GM18951 (cell line): ENCODE measurements at regions not wholly inside any gene's neighbourhood (a gene's known extent, or its start where the extent isn't known, plus 50 kb on each side); places are given as distances from the start of the nearest gene placed in this dataset.

ENCODE experiments used
- POLR2A ChIP-seq: IDR thresholded peaks from 4 replicates; pipeline ENCODE4 v1.6.1; 2011; ENCODE audit warnings: mild to moderate bottlenecking; ENCODE audit not compliant: insufficient read length, insufficient read depth; ENCODE audit errors: extremely low read depth
- in situ Hi-C: fragments of 300-500 bp; cut with MboI; formaldehyde crosslinking; loops from one replicate; pipeline ENCODE4 v1.12.0; 2022; ENCODE audit warnings: low sequenced_read_pairs, mixed read lengths, inconsistent platforms; ENCODE audit not compliant: unreplicated experiment

DNA sequence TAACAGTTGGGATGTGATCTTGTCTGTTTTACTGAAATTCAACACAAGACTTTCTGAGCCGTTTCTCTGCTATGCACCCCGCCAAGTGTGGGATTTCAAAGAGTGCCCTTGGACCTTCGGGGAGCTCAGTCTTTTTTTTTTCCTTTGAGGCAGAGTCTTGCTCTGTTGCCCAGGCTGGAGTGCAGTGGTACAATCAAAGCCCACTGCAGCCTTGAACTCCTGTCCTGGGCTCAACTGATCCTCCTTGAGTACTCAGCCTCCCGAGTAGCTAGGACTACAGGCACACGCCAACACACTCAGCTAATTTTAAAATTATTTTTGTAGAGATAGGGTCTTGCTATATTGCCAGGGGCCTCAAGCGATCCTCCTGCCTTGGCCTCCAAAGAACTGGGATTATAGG is 162.9 kb downstream of the BAMBI start:
- in situ Hi-C loops: no loop called here
- no peak for TF ChIP-seq POLR2A

DNA sequence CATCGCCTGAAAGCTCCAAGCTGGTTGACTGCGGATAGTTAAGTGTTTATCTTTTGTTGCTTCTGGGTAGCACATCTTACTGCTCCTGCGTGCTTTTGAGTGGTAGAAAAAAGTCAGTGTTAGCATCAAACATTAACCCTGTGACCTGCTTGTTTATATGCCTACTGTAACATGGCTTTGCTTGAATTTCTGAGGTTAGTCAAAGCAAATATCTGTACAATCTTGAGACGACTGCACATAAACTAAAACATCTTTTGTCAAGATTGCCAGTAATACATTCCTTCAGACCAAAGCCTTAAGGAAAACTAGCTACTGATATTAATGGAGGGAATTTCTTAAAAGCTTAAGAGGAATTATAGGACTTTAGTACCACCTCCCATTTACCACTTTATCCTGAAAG is 163.7 kb downstream of the BAMBI start:
- no peak for TF ChIP-seq POLR2A
- in situ Hi-C loops: no loop called here

DNA sequence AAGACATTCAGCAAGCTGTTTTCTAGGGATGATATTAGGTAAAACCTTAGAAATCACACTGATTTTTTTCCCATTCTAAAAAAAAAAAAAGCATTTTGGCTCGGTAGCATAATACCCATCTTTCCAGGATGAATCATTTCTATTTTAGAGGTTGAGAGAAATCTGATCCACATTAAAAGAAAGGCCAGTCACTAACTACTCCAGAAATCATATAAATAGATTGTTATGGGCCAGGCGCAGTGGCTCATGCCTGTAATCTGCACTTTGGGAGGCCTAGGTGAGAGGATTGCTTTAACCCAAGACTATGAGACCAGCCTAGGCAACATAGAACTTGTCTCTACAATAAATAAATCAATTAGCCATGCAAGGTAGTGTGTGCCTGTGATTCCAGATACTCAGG is 164.3 kb downstream of the BAMBI start:
- in situ Hi-C loops: no loop called here
- no peak for TF ChIP-seq POLR2A

GRCh38 chr10:28842321-28842720 is 165.0 kb downstream of the BAMBI start:
- in situ Hi-C loops: no loop called here
- no peak for TF ChIP-seq POLR2A

GRCh38 chr10:28845009-28845682 is 167.8 kb downstream of the BAMBI start:
- in situ Hi-C loops: no loop called here
- no peak for TF ChIP-seq POLR2A

DNA sequence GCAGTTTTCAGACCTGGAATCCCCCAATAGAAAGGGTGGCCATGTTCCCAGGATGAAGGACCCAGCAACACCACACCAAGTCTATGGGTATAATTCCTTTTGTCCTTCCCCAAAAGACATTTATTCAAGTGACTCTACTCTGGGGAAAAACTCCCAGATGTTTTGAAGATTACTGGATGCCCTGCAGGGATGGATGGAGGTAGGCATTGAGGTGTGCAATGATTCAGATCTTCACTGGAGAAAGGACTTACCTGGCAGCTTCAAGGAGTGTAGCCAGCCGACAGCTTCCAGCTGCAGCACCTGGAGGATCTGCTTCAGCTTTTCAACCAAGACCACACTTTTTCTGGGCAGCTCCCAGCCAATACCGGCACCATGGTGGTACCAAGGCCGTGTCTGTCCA is 172.0 kb downstream of the BAMBI start:
- in situ Hi-C loops: no loop called here
- TF ChIP-seq POLR2A: no peak

DNA sequence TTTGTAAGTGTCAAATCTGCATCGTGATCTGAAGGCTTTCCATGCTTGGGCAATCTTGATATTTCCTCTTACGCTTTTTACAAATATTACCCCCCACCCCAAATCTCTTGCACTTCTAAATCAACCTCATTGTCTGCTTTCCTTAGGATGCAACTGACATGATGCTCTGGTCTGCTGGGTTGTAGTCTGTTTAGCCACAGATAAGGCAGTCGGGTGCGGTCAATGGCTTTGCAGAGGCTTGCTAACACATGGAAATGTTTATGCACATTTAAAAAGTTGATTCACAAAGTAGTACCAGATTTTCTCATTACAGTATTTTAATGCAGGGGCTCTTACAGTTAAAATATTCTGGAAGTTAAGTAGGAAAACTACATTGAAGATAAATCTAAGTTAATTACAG is 172.5 kb downstream of the BAMBI start:
- no peak for TF ChIP-seq POLR2A
- in situ Hi-C loops: no loop called here

GRCh38 chr10:28850784-28851183 is 173.5 kb downstream of the BAMBI start:
- in situ Hi-C loops: no loop called here

GRCh38 chr10:28853195-28853594 is 175.9 kb downstream of the BAMBI start:
- no peak for TF ChIP-seq POLR2A
- in situ Hi-C loops: no loop called here

More at GRCh38 chr10:28850784-28851183, 173.5 kb downstream of the BAMBI start:
- TF ChIP-seq POLR2A: no peak

DNA sequence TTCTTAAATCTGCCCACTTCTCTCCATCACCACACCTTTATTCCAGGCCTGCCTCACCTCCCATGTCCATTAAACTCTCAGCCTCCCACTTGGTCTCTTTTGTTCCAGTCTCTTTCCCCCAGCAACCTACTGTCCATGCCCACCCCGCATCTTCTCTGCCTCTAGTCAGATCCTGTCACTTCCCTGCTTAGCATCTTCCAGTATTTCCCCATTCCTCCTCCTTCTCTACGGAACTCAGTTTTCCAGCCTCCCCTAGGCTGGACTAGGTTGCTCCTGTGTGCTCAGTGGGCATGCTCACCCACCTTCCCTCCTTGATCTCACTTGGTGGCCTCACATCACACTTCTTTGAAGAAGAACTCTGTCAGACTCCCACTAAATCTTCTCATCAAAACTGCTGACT is 179.8 kb downstream of the BAMBI start:
- in situ Hi-C loops: no loop called here
- TF ChIP-seq POLR2A: no peak

GRCh38 chr10:28858646-28859045 is 181.3 kb downstream of the BAMBI start:
- in situ Hi-C loops: no loop called here
- no peak for TF ChIP-seq POLR2A

GRCh38 chr10:28859791-28860190 is 182.5 kb downstream of the BAMBI start:
- in situ Hi-C loops: no loop called here
- TF ChIP-seq POLR2A: no peak

DNA sequence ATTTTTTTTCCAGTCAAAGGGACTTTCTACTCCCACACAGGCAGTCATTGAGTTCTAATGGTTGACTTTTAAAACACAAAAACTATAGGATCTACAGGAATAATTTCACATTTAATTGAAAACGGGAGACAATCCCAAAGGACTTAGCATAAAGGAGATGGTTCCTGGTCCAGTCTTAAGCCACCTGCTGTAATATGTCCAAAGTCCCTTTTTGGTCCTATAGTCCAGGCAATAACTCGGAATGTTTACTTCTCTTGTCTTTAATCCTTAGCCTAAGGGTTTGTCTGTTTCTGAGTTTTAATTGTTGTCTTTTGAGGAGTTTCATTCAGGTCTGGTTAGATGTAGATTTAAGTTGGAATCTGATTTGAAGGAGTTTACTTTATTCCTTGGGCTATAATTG is 184.9 kb downstream of the BAMBI start:
- in situ Hi-C loops: no loop called here
- no peak for TF ChIP-seq POLR2A

GRCh38 chr10:28869606-28870201 is 192.4 kb downstream of the BAMBI start:
- no peak for TF ChIP-seq POLR2A
- in situ Hi-C loops: loop anchor here (10.0 kb wide), 1 partner anchor 115 kb away; no protein-coding TSS in a partner anchor

GRCh38 chr10:28871665-28872064 is 194.3 kb downstream of the BAMBI start:
- no peak for TF ChIP-seq POLR2A
- in situ Hi-C loops: loop anchor here (10.0 kb wide), 1 partner anchor 113 kb away; no protein-coding TSS in a partner anchor
